Fibroblast of skin of back (primary cell): ENCODE measurements at regions not wholly inside any gene's neighbourhood (a gene's known extent, or its start where the extent isn't known, plus 50 kb on each side); places are given as distances from the start of the nearest gene placed in this dataset.

Source experiments
- DNase-seq: peaks from one replicate; pipeline ENCODE4 v3.0.0-alpha.2; 2013

DNA sequence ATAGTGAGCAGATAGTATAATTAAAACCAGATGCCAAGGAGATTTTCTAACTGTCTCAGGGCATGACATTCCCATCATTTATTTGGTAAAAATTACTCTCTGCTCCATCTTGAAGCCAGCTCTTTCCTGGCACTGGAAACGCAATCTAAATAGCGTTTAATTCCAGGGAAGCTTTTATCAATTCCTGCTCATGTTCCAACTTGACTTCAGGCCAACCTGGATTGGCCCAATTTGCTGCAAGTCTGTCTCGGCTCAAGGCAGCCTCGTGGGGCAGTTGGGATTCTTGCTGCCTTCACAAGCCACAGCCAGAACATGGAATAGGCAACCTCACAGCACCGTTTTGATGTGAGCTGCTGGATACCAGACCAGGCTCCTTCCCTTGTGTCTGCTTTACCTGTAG, 1255.9 kb downstream of the TBC1D22A start:
- DNase-seq = no peak

DNA sequence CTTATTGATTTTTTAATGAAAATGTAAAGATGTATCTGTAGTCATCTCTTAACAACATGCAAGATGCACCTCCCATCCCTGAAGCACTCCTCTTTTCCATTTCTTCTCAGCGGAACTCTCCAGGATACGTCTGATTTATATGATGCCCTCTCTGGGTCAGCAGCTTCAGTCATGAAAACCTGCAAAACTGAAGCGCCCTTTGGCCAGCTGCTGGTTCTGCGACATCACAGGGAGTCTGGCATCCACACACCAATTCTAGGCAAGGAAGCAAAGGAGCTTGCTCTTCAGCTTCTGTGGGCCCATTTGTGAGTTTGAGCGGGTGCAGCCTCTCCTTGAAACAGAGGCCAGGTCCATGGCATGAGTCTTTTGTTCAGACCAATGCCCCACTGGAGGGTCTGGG, 1253.3 kb downstream of the TBC1D22A start:
- no peak for DNase-seq

DNA sequence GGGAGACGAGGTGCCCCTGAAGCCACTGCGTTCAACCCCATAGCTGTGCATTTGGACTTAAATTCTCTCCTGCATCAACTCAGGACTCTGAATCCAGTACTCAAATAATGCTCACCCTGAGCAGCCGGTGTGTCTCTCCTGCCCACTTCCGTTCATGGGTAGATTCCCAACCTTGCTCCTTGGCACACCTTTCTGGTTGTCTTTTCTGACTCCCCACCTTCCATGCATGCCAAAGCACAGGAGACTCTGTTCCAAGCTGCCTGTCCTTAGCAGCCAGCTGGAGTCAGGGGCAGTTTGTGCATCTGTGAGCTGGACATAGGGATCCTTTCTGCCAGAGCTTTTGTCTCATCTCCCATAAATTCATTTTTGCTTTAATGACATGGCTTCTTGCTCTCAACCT, 1242.5 kb downstream of the TBC1D22A start:
- no peak for DNase-seq

DNA sequence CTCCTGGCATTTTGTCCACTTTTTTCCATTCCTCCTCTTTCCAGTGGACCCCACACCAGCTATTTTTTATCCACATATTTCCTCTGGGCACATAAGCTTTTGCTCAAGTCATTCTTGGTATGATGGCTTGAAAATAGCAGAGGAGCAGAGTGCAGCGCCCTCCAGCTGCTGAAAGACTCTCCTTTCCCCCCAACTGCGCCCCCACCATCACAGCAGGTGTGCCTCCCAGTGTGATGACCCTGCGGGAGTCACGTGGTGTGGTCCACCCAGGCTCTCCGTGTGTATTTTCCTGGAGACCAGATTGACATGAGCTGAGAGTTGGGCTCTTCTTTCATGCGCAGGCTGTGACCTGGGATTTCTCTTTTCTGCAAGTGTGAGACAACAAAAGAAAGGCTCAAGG, 1241.6 kb downstream of the TBC1D22A start:
- no peak for DNase-seq

DNA sequence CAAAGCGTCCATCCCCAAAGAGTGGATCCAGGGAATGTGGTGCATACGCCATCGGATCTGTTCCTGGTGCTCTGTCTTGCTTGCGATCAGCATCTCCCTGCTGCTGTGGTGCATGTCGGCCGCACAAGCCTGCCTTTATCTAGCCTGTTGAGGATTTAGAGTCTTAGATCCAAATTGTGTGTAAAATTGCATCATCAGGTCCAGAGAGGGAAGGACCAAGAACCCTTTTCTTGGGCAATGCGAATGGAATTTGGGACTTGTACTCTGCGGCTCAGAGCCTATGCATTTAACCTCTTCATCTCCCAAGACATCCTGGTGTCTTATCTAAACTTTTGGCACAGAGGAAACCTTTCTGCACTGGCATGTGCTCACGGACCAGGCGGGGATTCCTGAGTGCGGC, 1238.7 kb downstream of the TBC1D22A start:
- DNase-seq = no peak

DNA sequence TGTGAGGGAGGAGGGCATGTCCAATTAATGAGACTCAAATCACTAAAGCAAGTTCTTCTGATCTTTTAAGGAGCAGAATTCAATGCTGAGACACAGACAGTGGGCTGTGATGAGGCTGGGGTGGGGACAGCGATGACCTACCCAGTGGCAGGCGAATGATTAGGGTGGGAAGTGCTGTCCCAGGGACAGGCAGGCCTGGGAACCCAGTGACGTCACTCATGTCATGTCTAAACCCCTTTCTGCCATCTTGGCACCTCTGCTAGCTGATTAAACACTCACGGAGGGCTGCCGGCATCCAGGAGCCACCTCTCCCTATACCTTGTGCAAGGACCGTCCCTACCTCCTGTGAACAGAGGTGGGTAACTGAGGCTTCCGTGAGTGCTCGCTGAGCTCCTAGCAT, 1235.2 kb downstream of the TBC1D22A start:
- no peak for DNase-seq

DNA sequence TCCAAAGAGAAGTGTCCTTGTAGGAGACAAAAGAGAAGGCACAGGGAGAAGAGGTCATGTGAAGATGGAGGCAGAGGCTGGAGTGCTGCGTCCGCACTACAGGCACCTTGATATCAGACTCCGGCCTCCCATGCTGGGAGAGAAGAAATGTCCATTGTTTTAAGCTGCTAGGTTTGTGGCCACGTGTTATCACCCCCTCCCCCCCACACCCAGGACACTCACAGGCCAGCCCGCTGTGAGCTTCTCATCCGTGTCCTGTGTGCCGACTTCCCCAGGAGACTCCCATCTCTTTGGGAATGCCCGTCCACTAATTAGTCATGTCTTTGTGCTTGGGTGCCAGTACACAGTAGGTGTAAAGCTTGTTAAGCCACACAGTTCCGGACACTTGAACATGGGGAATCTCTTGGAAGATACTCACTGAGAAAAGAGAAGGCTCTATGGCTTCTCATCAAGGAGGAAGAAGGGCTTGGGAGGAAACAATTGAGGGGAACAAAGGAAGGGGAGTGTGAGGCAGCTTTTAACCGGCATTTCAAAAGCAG, 1234.7 kb downstream of the TBC1D22A start:
- DNase-seq = no peak

DNA sequence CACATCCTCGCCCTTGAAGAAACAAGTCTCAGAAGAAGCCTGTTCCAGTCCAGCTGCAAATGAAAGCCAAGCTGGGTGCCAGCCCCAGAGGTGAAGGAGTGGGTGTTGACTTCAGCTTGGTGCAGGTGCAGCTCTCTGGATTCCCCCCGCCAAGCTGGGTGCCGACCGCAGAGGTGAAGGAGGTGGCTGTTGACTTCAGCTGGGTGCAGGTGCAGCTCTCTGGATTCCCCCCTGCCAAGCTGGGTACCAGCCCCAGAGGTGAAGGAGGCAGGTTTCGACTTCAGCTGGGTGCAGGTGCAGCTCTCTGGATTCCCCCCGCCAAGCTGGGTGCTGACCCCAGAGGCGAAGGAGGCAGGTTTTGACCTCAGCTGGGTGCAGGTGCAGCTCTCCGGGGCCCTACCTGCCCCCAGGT, 1234.0 kb downstream of the TBC1D22A start:
- DNase-seq = no peak

DNA sequence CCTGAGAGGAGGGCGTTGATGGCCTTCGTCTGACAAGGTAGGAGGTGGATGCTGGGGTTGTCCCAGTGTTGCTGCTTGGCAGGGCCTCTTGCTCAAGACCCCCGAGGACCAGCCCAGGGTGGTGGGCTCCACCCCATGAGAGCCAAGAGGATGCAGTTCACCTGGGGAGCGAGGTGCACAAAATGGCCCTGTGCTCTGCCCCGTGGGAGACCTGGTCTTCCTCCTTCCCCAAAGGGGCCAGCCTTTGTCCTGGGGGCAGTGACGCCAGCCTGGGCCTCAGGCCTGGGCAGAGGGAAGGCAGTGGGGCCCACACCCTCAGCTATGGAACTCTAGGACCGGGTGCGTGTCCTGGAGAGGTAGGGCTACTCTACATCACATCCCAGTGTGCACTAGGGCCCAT, 1233.3 kb downstream of the TBC1D22A start:
- no peak for DNase-seq

DNA sequence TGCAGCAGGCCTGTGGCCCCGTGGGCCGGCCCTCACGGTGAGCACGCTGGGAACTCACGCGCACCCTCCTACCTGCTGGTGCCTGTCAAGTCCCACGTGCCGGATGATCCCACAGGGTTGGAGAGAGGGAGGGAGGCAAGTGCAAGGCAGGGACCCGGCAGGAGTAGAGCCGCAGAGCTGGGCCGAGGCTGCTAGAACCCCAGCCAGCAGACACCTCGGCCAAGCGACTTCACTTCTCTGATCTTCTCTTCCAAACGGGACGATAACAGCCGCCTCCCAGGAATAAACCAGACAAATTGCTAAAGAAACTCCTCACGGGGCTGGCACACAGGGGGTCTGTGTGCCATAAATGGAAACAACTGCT, 1232.8 kb downstream of the TBC1D22A start:
- no peak for DNase-seq

DNA sequence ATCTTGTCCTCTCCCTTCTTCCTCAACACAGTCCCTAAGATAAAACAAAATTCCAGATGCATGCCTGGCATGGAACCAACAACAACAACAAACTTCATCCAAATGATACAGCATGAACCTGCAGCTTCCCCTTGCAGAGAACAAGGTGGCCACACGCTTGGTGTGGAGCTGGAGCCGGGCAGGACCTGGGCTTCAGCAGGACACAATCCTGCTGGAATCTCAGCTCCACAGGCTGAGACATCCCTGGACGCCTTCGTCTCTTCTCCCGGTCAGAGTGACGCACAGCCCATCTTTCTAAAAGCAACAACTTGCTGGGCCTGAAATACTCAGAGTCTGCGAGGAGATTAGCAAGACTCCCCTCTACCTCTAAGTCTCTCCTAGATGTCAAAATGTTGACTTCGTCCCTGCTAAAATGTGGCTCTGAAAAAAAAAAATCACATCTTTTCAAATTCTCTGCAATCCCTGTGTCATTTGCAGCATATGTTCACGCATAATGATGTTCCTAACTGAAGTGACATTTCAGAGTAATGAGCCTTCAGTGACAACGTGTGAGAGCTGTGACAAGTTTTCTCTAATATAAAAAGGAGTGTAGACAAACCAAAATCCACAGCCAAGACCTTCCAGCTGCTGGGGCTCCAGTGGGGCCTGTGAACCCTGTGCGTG, 1232.3 kb downstream of the TBC1D22A start:
- DNase-seq = no peak

DNA sequence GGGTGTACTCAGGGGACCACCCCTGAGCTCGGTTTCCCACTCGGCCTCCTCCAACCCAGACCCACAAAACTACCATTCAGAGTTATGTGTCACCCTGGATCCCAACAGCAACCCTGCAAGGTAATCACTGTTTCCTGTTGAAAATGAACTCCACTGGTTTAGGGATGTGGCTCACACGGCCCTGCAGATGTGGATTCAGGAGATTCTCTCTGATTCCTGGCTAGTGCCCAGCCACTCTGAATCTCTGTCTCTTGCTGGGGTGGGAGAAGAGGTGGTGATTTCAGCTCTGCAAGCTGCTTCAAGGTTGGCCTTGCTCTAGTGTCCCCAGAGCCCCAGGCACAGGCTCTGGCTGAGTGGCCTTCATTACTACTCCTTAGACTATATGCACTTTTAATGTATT, 1231.6 kb downstream of the TBC1D22A start:
- DNase-seq = no peak

DNA sequence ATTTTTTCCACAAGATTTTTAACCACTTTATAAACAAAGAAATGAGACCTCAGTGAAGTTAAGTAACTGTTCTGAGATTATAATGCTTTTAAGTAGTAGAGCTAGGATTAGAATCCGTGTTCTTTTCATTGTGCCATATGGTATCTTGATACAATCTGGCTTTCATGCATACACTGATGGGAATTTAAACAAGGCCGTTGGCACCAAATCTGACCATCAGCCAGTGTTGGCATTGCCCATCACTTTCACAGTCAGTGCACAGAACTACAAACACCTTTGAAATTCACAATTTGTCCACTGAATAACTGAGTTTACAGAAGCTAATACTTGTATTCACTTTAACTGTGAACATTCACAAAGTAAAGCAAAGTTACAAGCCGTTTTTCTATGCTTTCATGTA, 1228.0 kb downstream of the TBC1D22A start:
- no peak for DNase-seq

DNA sequence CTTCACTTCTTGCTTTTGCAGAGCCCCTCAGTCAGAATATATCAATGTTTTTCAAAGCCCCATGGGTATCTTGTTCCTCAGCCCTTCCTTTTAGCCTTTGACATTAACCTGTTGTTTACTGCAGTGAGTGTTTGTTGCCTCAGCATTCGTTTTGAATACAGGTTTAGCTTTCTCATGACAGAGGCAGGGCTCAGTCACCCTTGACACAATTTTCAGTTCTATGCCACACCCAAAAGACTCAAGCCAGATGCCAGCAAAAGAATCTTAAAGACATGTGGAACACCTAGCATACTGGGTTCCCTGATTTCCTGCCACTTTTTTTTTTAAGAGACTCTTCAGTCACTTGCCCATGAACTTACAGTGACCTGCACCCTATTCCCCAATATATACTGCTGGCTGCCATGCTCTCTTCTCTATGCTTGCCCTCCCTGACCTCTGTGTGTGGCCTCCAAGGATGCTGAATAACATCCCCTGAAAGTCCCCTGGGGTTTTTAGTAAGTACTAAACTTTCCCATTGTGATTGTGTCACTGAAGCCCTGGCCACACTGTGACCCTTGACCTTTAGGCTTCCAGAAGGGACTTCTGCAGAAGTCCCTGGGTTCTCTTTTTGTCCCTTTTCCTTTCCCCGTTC, 1225.5 kb downstream of the TBC1D22A start:
- no peak for DNase-seq

DNA sequence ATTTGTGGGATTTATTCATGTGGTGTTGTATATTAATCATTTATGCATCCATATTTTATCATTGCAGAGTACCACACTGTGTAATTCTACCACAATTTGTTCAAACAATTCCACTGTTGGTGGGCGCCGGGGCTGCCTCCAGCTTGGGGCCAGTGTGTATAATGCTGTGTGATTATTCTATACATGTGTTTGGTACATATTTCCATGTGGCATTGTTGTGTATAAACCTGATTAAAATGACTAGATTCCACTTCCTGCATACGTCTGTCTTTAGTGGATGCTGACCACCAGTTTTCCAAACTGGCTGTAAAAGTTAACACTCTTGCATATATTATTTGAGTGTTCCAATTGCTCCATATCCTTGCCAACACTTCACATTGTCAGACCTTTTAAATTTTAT, 1213.8 kb downstream of the TBC1D22A start:
- DNase-seq = no peak

DNA sequence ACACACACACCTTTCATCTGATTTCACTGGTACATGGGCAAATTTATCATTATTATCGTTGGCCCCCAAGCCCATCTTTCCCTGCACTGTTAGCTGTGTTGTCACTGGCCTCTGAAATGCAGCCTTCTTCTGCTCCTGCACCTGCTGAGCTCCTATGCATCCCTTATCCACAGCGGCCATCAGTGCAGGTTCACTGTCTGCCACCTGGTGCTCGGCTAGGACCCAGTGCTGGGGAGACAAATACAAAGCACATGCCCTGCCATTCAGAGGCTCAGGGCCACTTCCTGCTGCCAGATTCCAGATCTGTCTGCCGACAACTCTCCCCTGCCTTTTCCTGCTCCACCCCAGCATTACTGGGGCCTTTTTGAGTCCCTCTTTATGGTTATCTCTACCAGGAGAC, 1205.4 kb downstream of the TBC1D22A start:
- DNase-seq = no peak

DNA sequence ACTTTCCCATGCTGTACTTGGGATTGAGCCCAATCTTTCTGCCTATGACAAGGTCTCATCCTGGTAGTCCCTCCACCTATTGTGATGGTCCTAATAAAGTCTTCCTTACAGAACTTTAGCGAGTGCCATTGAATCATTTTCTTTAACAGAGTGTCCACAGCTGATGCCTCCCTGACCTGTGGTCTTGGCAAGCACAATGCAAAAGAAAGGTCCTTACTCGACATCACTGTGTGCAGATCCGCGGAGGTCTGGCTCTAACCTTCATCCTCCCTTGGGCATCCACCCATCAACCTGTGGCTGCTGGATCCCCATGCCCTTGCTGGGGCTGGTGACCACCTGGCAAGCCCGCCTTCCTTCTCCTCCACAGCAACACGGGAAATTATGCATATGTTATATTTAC, 1203.9 kb downstream of the TBC1D22A start:
- no peak for DNase-seq

DNA sequence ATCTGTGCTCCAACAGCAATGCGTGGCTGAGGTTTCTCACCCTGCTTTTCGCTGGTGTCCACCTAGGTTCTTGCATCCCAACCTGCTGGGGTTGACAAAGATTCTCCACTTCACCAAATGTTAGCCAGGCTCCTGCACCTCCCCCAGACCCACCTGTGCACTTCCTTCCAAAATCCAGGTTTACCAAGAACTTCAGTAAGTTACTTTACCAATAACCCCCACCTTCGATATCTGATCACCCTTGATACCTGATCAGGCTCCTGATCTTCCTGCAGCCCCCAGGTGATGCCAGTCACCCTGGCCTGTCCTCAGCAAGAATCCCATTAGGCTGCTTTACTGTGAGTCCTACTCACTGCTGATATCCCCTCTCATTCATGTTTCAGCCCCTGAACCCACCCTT, 1203.4 kb downstream of the TBC1D22A start:
- no peak for DNase-seq

DNA sequence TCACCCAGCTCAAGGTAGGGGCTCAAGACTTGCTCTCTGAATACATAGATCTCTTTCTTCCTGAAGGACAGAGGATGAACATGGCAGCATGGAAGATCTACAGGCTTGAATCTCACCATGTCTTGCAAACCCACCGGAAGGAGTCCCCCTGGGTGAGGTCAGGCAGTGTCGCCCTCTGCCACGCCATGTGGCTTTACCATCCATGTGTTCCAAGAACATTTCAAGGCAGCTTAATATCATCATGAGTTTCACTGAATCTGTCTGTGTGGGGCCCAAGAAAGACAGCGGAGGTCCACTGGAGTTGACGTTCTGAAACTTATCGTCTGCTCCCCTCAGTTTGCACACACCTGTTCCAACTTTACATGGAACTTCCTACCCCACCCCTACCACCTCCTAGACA, 1202.6 kb downstream of the TBC1D22A start:
- DNase-seq = no peak

DNA sequence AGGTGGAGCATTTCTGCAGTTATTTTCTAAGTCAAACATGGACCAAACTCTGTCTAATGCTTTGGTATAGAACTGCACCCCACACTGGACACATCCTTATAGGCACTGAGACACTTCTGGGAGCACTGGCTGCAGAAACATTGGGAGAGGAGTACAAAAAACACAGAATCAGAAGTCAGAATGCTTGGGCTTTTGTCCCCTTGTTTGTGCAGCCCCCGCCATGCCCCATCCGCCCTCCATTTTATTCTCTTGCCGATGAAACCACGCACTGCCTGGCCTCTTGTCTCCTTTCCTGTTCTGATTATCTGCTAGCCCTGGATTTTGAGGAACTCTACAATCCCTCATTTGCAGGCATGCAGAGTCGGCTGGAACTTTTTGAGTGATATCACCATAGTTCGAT, 1201.2 kb downstream of the TBC1D22A start:
- DNase-seq = no peak

DNA sequence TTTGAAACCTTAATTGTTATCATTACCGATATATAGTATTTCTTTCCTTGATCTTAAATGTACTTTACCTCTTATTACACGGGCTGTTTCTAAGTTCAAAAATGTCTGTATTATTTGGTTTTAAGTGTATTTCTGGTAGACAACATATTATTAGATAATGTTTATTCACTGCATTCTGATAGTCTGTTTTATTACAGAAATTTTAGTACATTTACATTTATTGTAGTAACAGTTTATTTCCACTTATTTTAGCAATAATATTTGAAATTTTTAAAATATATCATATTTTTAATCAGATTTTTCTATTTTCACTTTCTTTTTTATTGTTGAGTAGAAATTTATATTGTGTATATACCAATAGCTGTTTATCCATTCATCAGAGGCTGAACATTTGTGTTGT, 1195.2 kb downstream of the TBC1D22A start:
- no peak for DNase-seq

DNA sequence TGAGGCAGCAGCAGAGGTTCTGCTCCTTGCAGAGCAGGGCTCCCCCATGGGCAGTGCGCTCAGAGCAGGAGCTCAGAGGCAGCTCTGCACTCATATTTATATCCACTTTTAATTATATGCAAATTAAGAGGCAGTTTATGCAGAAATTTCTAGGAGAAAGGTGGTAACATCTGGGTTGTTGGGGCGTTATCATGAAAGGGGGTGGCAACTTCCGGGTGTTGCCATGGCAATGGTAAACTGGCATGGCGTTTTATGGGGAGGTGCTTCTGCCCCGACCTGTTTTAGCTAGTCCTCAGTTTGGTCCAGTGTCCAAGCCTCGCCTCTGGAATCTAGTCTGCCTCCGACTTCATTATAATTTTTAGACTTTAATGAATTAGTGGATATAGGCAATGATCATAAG, 1191.7 kb downstream of the TBC1D22A start:
- no peak for DNase-seq

DNA sequence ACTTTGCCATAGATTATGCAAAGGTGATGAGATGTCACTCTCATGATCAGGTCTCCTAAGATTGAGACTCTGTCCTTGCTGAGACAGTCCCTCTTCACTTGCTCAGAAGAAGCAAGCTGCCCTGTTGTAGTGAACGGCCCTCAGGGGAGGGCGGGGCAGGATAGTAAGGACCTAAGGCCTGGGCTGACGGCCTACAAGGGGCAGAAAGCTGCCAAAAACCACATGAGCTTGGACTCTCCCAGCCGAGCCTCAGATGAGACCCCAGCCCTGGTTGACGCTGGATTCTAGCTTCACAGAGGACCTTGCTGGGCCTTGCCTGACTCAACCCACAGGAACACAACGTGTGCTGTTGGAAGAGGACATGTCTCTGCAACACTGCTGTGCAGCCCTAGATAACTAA, 1182.5 kb downstream of the TBC1D22A start:
- DNase-seq = no peak
